Small intestine (tissue), 7 donors: ENCODE measurements at regions not wholly inside any gene's neighbourhood (a gene's known extent, or its start where the extent isn't known, plus 50 kb on each side); places are given as distances from the start of the nearest gene placed in this dataset.
"Not testable (repeated sequence)": the region's sequence is repeated elsewhere in the genome, so short reads cannot be mapped to it uniquely, and the experiment has no call there.

ENCODE experiments used
- DNase-seq, 2 donors: peaks; one replicate each; pipeline versions ENCODE4 v3.0.0 to v3.0.0-alpha.2; 2013
- FAIRE-seq: peaks from 2 replicates; lab custom pipeline; 2012; peaks lifted over from hg19 to GRCh38; lab: Jason Lieb, UNC
- H3K27ac ChIP-seq, 3 donors: one replicate each; pipeline ENCODE4 v1.5.1; 2013; ENCODE audit warnings: low read length in 2 of 3, mild to moderate bottlenecking in 2 of 3, control low read depth in 1 of 3, inconsistent platforms in 1 of 3, low read depth in 1 of 3, moderate library complexity in 1 of 3
- H3K27me3 ChIP-seq, 3 donors: one replicate each; pipeline ENCODE4 v1.6.1; 2013; ENCODE audit warnings: low read length in 3 of 3, inconsistent platforms in 1 of 3; ENCODE audit not compliant: control insufficient read depth in 3 of 3, insufficient read depth in 3 of 3
- H3K36me3 ChIP-seq, 3 donors: one replicate each; pipeline ENCODE4 v1.6.1; 2013; ENCODE audit warnings: low read length in 3 of 3, inconsistent platforms in 1 of 3, low read depth in 1 of 3, mild to moderate bottlenecking in 1 of 3, moderate library complexity in 1 of 3; ENCODE audit not compliant: control insufficient read depth in 3 of 3, insufficient read depth in 2 of 3
- H3K4me1 ChIP-seq, 3 donors: one replicate each; pipeline ENCODE4 v1.6.1; 2013; ENCODE audit warnings: low read length in 2 of 3, inconsistent platforms in 1 of 3, low read depth in 1 of 3, mild to moderate bottlenecking in 1 of 3, moderate library complexity in 1 of 3; ENCODE audit not compliant: control insufficient read depth in 3 of 3, insufficient read depth in 2 of 3
- H3K4me3 ChIP-seq, 3 donors: one replicate each; pipeline ENCODE4 v1.5.1; 2013; ENCODE audit warnings: low read length in 3 of 3, control low read depth in 1 of 3, inconsistent platforms in 1 of 3, low read depth in 1 of 3, mild to moderate bottlenecking in 1 of 3, moderate library complexity in 1 of 3
- H3K9me3 ChIP-seq, 2 donors: one replicate each; pipeline ENCODE4 v1.6.1; 2013; ENCODE audit warnings: low read depth in 1 of 2, low read length in 1 of 2; ENCODE audit not compliant: control insufficient read depth in 2 of 2, insufficient read depth in 1 of 2
- WGBS, 3 donors: extraction: QIAGEN DNeasy Blood & Tissue Kit; methylation state at CpG; one replicate each; pipeline ENCODE4 v1.1.7; 2013; 5-methylcytosine and 5-hydroxymethylcytosine counted together
- donor health status: healthy with polysubstance abuse.
- donor health status: control.
- donor health status: control.
- donor health status: Bipolar disorder and iron deficiency.
- donor health status: healthy.

GRCh38 chr5:100023536-100023935 lies 511.6 kb upstream of the FAM174A start:
- FAIRE-seq (no peak), DNase-seq (no peak)
- H3K36me3 ChIP-seq: no peaks in the 10 kb centered on the region
- no peak overlapping the region for H3K27ac ChIP-seq
- no peak overlapping the region for H3K4me3 ChIP-seq
- H3K27me3 ChIP-seq: no peaks in the 10 kb centered on the region
- no peaks in the 10 kb centered on the region for H3K9me3 ChIP-seq
- H3K4me1 ChIP-seq: no peaks in the 10 kb centered on the region

- H3K27ac ChIP-seq: no peak overlapping the region
- H3K36me3 ChIP-seq: no peaks in the 10 kb centered on the region
- no peak overlapping the region for H3K4me3 ChIP-seq
- 72 to 75% (median 73%) methylated on average over 6 of the region's 6 CpGs for WGBS, 3 donors
- H3K27me3 ChIP-seq: no peaks in the 10 kb centered on the region
- FAIRE-seq (no peak), DNase-seq (no peak)
- no peaks in the 10 kb centered on the region for H3K9me3 ChIP-seq
- H3K4me1 ChIP-seq: no peaks in the 10 kb centered on the region
Measured at GRCh38 chr5:100017520-100018262, 517.5 kb upstream of the FAM174A start.

- WGBS, 3 donors: 75 to 92% (median 85%) methylated on average over 4 of the region's 4 CpGs
- not testable (repeated sequence) for H3K27me3 ChIP-seq, DNase-seq, H3K27ac ChIP-seq, H3K9me3 ChIP-seq, H3K4me1 ChIP-seq, FAIRE-seq, H3K4me3 ChIP-seq, H3K36me3 ChIP-seq
Measured at GRCh38 chr5:100013305-100013704, 521.9 kb upstream of the FAM174A start.

GRCh38 chr5:100011160-100011559 lies 524.0 kb upstream of the FAM174A start:
- not testable (repeated sequence) for H3K36me3 ChIP-seq, H3K9me3 ChIP-seq

GRCh38 chr5:100004969-100005368 lies 530.2 kb upstream of the FAM174A start:
- Histone ChIP-seq H3K4me1 (no peaks in the 10 kb centered on the region), H3K4me3 (no peak overlapping the region), H3K36me3 (no peaks in the 10 kb centered on the region), H3K27me3 (no peaks in the 10 kb centered on the region), H3K9me3 (no peaks in the 10 kb centered on the region), H3K27ac (no peak overlapping the region)
- FAIRE-seq: no peak
- no peak for DNase-seq

More at GRCh38 chr5:100011160-100011559, 524.0 kb upstream of the FAM174A start:
- H3K27ac ChIP-seq, DNase-seq, H3K4me1 ChIP-seq, FAIRE-seq, H3K27me3 ChIP-seq, H3K4me3 ChIP-seq: not testable (repeated sequence)
- 90 to 95% (median 92%) methylated on average over 10 of the region's 10 CpGs for WGBS, 3 donors

GRCh38 chr5:99998319-99998718 lies 536.9 kb upstream of the FAM174A start:
- Histone ChIP-seq H3K4me1 (no peaks in the 10 kb centered on the region), H3K27ac (no peak overlapping the region), H3K9me3 (no peaks in the 10 kb centered on the region), H3K4me3 (no peak overlapping the region), H3K36me3 (no peaks in the 10 kb centered on the region), H3K27me3 (no peaks in the 10 kb centered on the region)
- no peak for FAIRE-seq
- WGBS, 3 donors: 47 to 63% (median 53%) methylated on average over 2 of the region's 2 CpGs
- no peak for DNase-seq

GRCh38 chr5:99995407-99995806 lies 539.8 kb upstream of the FAM174A start:
- Histone ChIP-seq H3K36me3 (no peaks in the 10 kb centered on the region), H3K27ac (no peak overlapping the region), H3K4me3 (no peak overlapping the region), H3K9me3 (no peaks in the 10 kb centered on the region), H3K4me1 (no peaks in the 10 kb centered on the region), H3K27me3 (no peaks in the 10 kb centered on the region)
- FAIRE-seq (no peak), DNase-seq (no peak)
- WGBS, 3 donors: 87 to 88% (median 87%) methylated on average over 2 of the region's 2 CpGs

- Histone ChIP-seq H3K27me3 (no peaks in the 10 kb centered on the region), H3K4me1 (no peaks in the 10 kb centered on the region), H3K4me3 (no peak overlapping the region), H3K9me3 (no peaks in the 10 kb centered on the region), H3K27ac (no peak overlapping the region), H3K36me3 (no peaks in the 10 kb centered on the region)
- no peak for FAIRE-seq
- WGBS, 3 donors: 54 to 78% (median 69%) methylated on average over 4 of the region's 4 CpGs
- DNase-seq: no peak
Measured at GRCh38 chr5:99973779-99974178, 561.4 kb upstream of the FAM174A start.

- 72 to 80% (median 72%) methylated on average over 8 of the region's 8 CpGs for WGBS, 3 donors
- H3K27ac ChIP-seq: no peak overlapping the region
- no peak for DNase-seq
Measured at GRCh38 chr5:99955962-99956361, 579.2 kb upstream of the FAM174A start.

More at GRCh38 chr5:99955962-99956361, 579.2 kb upstream of the FAM174A start:
- H3K9me3 ChIP-seq: peaks cover 0 to 3% of the 10 kb centered on the region in 2 donors
- no peak for FAIRE-seq
- H3K27me3 ChIP-seq: no peaks in the 10 kb centered on the region
- no peaks in the 10 kb centered on the region for H3K4me1 ChIP-seq
- H3K4me3 ChIP-seq: no peak overlapping the region
- no peaks in the 10 kb centered on the region for H3K36me3 ChIP-seq
